Heart left ventricle (tissue), 16 donors: ENCODE measurements at regions not wholly inside any gene's neighbourhood (a gene's known extent, or its start where the extent isn't known, plus 50 kb on each side); places are given as distances from the start of the nearest gene placed in this dataset.
A peak's percentile ranks its signal among the peaks of the same experiment; 100 is the strongest.

Experiments used
- ATAC-seq, 4 donors: fragments of 200-7000 bp; cut with Tn5 transposase; one replicate each; pipeline ENCODE4 v1.9.1; 2020 to 2022; ENCODE audit warnings: moderate library complexity in 4 of 4, mild to moderate bottlenecking in 3 of 4, moderate number of reproducible peaks in 1 of 4
- DNase-seq, 5 donors: peaks; one replicate each; pipeline ENCODE4 v3.0.0-alpha.2; 2020
- H3K27ac ChIP-seq, 12 donors: fragments of 200-600 bp; sonication (generic) in 4 of 12; one replicate each; pipeline versions ENCODE4 v1.5.0 to v1.8.0; 2016 to 2022; ENCODE audit warnings: mild to moderate bottlenecking in 2 of 12
- H3K27me3 ChIP-seq, 9 donors: fragments of 200-600 bp; sonication (generic) in 2 of 9; one replicate each; pipeline versions ENCODE4 v1.5.1 to v1.8.0; 2016 to 2022; ENCODE audit warnings: mild to moderate bottlenecking in 3 of 9
- H3K36me3 ChIP-seq, 9 donors: fragments of 200-600 bp; sonication (generic) in 2 of 9; one replicate each; pipeline versions ENCODE4 v1.5.0 to v1.8.0; 2018 to 2022; ENCODE audit warnings: mild to moderate bottlenecking in 2 of 9
- H3K4me1 ChIP-seq, 12 donors: fragments of 200-600 bp; sonication (generic) in 4 of 12; one replicate each; pipeline versions ENCODE4 v1.5.0 to v1.8.0; 2016 to 2022; ENCODE audit warnings: mild to moderate bottlenecking in 3 of 12
- H3K4me3 ChIP-seq, 12 donors: fragments of 200-600 bp; sonication (generic) in 4 of 12; one replicate each; pipeline versions ENCODE4 v1.5.0 to v1.8.0; 2017 to 2022; ENCODE audit warnings: mild to moderate bottlenecking in 9 of 12, moderate library complexity in 4 of 12
- H3K9me3 ChIP-seq, 12 donors: fragments of 200-600 bp; sonication (generic) in 4 of 12; one replicate each; pipeline versions ENCODE4 v1.5.0 to v1.8.0; 2016 to 2022; ENCODE audit warnings: mild to moderate bottlenecking in 1 of 12
- CTCF ChIP-seq, 12 donors: fragments of 200-600 bp; sonication (generic) in 4 of 12; IDR thresholded peaks; one replicate each; pipeline versions ENCODE4 v1.5.0 to v1.8.0; 2018 to 2022; ENCODE audit warnings: antibody characterized with exemption in 12 of 12, mild to moderate bottlenecking in 5 of 12
- POLR2A ChIP-seq, 2 donors: fragments of 450-650 bp; IDR thresholded peaks; one replicate each; pipeline ENCODE4 v1.6.1; 2017; ENCODE audit warnings: antibody characterized with exemption in 2 of 2, mild to moderate bottlenecking in 2 of 2, moderate library complexity in 2 of 2
- WGBS, 4 donors: extraction: QIAGEN DNeasy Blood & Tissue Kit in 2 of 4; methylation state at CpG; one replicate each; pipeline versions ENCODE4 v1.1.5 to v1.1.7; 2013 to 2018; 5-methylcytosine and 5-hydroxymethylcytosine counted together
- intact Hi-C, 10 donors: fragments of 100-400 bp; cut with DNase I; formaldehyde crosslinking; loops; one replicate each; pipeline versions ENCODE4 v1.11.1 to v1.14.2; 2022
- donor health status: ischemic (EF 13 %, LVEDD 7.1; RV severe dilation, severe dysfunction).
- donor health status: healthy with polysubstance abuse.
- donor health status: DM: no; HTN: yes; CAD: no.
- donor health status: DM: no; HTN: no; CAD: no.
- donor health status: ischemic (EF 25% LVEDD 6.9; RV normal size, moderate dysfunction).
- donor health status: ischemic (EF 25% LVEDD 5.7; RV mildly dilated, moderate dysfunction).
- donor health status: healthy.
- donor health status: DM: yes; HTN: yes; CAD: no.
- donor health status: ischemic (EF 35%, LVEDD 5.7; RV mildly dilated, moderate dysfunction).
- donor health status: nonischemic (EF 11% LVEDD 7.7; RV severe dilation, severe dysfunction).
- donor health status: DM: yes; HTN: yes; CAD: no.
- donor health status: PGD.
- donor health status: ischemic (EF 29% LVEDD 5.4; RV normal size, mild dysfunction).
- donor health status: nonischemic (EF 23%, LVEDD 6.1; RV moderate dilation, normal function).

GRCh38 chr2:217171874-217172273 is 312.0 kb upstream of the TNP1 start:
- intact Hi-C loops = loop anchor here in 1 of 10 donors (10.0 kb wide), 1 partner anchor 323 kb away; no protein-coding TSS in a partner anchor
- no peak for DNase-seq
- no peaks in the 10 kb centered on the region for H3K4me1 ChIP-seq
- no peaks in the 10 kb centered on the region for H3K36me3 ChIP-seq
- H3K27ac ChIP-seq = no peak overlapping the region
- TF ChIP-seq POLR2A (IDR thresholded peaks at IDR 0.05) (no peak), CTCF (IDR thresholded peaks at IDR 0.05) (no peak)
- no peak for ATAC-seq
- peaks cover 0 to 14% (median 0%) of the 10 kb centered on the region in 12 donors for H3K9me3 ChIP-seq
- H3K4me3 ChIP-seq = no peak overlapping the region
- peaks cover 0 to 39% (median 0%) of the 10 kb centered on the region in 9 donors for H3K27me3 ChIP-seq

GRCh38 chr2:217168496-217168895 is 308.6 kb upstream of the TNP1 start:
- Histone ChIP-seq H3K27ac (no peak overlapping the region), H3K9me3 (peaks cover 0 to 4% (median 0%) of the 10 kb centered on the region in 12 donors), H3K27me3 (peaks cover 0 to 50% (median 0%) of the 10 kb centered on the region in 9 donors), H3K36me3 (no peaks in the 10 kb centered on the region), H3K4me3 (no peak overlapping the region), H3K4me1 (peaks cover 0 to 11% (median 0%) of the 10 kb centered on the region in 12 donors)
- TF ChIP-seq POLR2A (IDR thresholded peaks at IDR 0.05) (no peak), CTCF (IDR thresholded peaks at IDR 0.05) (no peak)
- intact Hi-C loops = loop anchor here in 9 of 10 donors (5.0 to 10.0 kb wide), 8 partner anchors 174 to 549 kb away; partner anchors contain the start of gene IGFBP5 (in 4 of the 9)
- no peak for DNase-seq
- 81 to 91% (median 85%) methylated on average over 1 of the region's 1 CpG for WGBS, 4 donors
- no peak for ATAC-seq

- peaks cover 0 to 14% (median 0%) of the 10 kb centered on the region in 12 donors for H3K4me1 ChIP-seq
- intact Hi-C loops = loop anchor here in 9 of 10 donors (2.0 to 10.0 kb wide), 10 partner anchors 173 to 550 kb away; partner anchors contain the start of gene IGFBP5 (in 4 of the 9)
- no peak overlapping the region for H3K4me3 ChIP-seq
- no peak for ATAC-seq
- TF ChIP-seq CTCF (IDR thresholded peaks at IDR 0.05) (no peak), POLR2A (IDR thresholded peaks at IDR 0.05) (no peak)
- peaks cover 0 to 4% (median 0%) of the 10 kb centered on the region in 12 donors for H3K9me3 ChIP-seq
- H3K36me3 ChIP-seq = no peaks in the 10 kb centered on the region
- no peak for DNase-seq
- H3K27ac ChIP-seq = no peak overlapping the region
- H3K27me3 ChIP-seq = peaks cover 0 to 55% (median 0%) of the 10 kb centered on the region in 9 donors
Measured at GRCh38 chr2:217167531-217167930, 307.7 kb upstream of the TNP1 start.

GRCh38 chr2:217166241-217166850 is 306.5 kb upstream of the TNP1 start:
- Histone ChIP-seq H3K4me3 (no peak overlapping the region), H3K9me3 (peaks cover 0 to 4% (median 0%) of the 10 kb centered on the region in 12 donors), H3K4me1 (peaks cover 0 to 24% (median 6%) of the 10 kb centered on the region in 12 donors), H3K27me3 (peaks cover 0 to 52% (median 0%) of the 10 kb centered on the region in 9 donors), H3K27ac (no peak overlapping the region), H3K36me3 (no peaks in the 10 kb centered on the region)
- DNase-seq (peak in 1 of 5 donors; percentile 22), ATAC-seq (peak; percentile 55 to 81 (median 68))
- intact Hi-C loops = loop anchor here in 9 of 10 donors (1.0 to 10.0 kb wide), 12 partner anchors 172 to 551 kb away; partner anchors contain the start of gene IGFBP5 (in 4 of the 9)
- 55 to 66% (median 61%) methylated on average over 3 of the region's 3 CpGs for WGBS, 4 donors
- TF ChIP-seq POLR2A (IDR thresholded peaks at IDR 0.05) = no peak
- peak; percentile 51 to 82 (median 64) for TF ChIP-seq CTCF (IDR thresholded peaks at IDR 0.05)
